ENCODE measurements at regions not wholly inside any gene's neighbourhood (a gene's known extent, or its start where the extent isn't known, plus 50 kb on each side); places are given as distances from the start of the nearest gene placed in this dataset.

DNA sequence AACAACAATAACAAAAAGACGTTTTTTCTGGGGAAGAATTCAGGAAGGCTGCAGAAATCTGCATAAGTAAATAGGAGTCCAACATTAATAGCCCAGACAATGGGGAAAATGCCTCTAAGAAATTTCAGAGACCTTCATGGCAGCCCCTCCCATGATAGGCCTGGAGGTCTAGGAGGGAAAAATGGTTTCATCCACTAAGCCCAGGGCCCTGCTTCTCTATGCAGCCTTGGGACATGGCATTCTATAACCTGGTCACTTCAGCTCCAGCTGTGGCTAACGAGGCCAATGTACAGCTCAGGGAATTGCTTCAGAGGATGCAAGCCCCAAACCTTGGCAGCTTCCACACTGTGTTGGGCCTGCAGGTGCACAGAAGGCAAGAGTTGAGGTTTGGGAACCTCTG lies 125.6 kb upstream of the GMNC start:
- no peaks in the 10 kb centered on the region for H3K9me3 ChIP-seq
- H3K9ac ChIP-seq (ENCODE audit: low read depth in 2 of 2, low read length in 2 of 2) = no peak overlapping the region
- intact Hi-C loops (cut with DNase I) = no loop called here
- no peak for DNase-seq
- H3K4me3 ChIP-seq = no peak overlapping the region
- TF ChIP-seq, protein P1, sequence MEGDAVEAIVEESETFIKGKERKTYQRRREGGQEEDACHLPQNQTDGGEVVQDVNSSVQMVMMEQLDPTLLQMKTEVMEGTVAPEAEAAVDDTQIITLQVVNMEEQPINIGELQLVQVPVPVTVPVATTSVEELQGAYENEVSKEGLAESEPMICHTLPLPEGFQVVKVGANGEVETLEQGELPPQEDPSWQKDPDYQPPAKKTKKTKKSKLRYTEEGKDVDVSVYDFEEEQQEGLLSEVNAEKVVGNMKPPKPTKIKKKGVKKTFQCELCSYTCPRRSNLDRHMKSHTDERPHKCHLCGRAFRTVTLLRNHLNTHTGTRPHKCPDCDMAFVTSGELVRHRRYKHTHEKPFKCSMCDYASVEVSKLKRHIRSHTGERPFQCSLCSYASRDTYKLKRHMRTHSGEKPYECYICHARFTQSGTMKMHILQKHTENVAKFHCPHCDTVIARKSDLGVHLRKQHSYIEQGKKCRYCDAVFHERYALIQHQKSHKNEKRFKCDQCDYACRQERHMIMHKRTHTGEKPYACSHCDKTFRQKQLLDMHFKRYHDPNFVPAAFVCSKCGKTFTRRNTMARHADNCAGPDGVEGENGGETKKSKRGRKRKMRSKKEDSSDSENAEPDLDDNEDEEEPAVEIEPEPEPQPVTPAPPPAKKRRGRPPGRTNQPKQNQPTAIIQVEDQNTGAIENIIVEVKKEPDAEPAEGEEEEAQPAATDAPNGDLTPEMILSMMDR (IDR thresholded peaks at IDR 0.05) = no peak
- no peak overlapping the region for H3K27ac ChIP-seq
- no peaks in the 10 kb centered on the region for H3K4me1 ChIP-seq
- no peaks in the 10 kb centered on the region for H3K36me3 ChIP-seq
- H3K27me3 ChIP-seq = no peaks in the 10 kb centered on the region

DNA sequence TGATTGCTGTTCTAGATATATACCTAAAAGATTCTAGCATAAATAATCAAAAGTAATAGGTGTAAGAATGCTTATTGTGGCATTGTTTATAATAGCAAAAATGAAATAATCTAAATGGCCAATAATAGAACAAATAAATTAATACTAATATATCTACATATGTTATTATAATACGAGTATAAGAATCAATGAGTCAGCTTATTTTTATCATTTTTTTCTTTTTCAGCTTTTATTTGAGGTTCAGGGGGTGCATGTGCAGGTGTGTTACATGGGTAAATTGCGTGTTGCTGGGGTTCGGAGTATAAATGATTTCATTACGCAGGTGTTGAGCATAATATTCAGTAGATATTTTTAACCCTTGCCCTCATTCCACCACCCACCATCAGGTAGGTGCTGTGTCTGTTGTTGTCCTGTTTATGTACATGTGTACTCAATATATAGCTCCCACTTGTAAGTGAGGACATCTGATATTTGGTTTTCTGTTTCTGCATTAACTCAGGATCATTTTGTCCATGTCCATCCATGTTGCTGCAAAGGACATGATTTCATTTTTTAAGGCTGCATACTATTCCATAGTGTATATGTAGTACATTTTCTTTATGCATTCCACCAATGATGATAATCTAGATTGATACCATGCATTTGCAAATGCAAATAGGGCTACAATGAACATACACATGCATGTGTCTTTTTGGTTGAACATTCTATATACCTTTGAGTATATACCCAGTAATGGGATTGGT lies 122.2 kb upstream of the GMNC start:
- H3K9ac ChIP-seq (ENCODE audit: low read depth in 2 of 2, low read length in 2 of 2) = no peak overlapping the region
- no peak for DNase-seq

DNA sequence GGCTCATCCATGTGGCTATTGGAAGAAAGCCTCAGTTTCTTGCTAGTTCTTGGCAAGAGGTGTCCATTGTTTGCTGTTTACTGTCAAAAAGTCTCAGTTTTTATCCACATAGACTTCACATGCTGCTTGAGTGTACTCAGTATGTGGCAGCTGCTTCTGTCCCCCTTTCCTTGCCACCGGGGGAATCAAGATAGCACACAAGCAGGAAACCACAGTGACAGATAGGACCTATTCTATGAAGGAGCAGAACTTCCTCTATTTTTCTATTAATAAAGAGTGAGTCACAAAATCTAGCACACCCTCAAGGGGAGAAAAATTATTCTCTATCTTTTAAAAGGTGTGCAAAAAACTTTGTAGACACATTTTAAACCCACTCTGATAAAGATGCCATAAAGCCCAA lies 121.4 kb upstream of the GMNC start:
- Histone ChIP-seq H3K9me3 (no peaks in the 10 kb centered on the region), H3K9ac (ENCODE audit: low read depth in 2 of 2, low read length in 2 of 2) (no peak overlapping the region), H3K36me3 (no peaks in the 10 kb centered on the region), H3K27me3 (no peaks in the 10 kb centered on the region), H3K4me1 (no peaks in the 10 kb centered on the region), H3K4me3 (no peak overlapping the region), H3K27ac (no peak overlapping the region)
- no peak for DNase-seq
- intact Hi-C loops (cut with DNase I) = no loop called here
- TF ChIP-seq, protein P1 (IDR thresholded peaks at IDR 0.05) = no peak

More for the DNA sequence above, 122.2 kb upstream of the GMNC start:
- Histone ChIP-seq H3K9me3 (no peaks in the 10 kb centered on the region), H3K27me3 (no peaks in the 10 kb centered on the region), H3K4me1 (no peaks in the 10 kb centered on the region), H3K36me3 (no peaks in the 10 kb centered on the region), H3K4me3 (no peak overlapping the region), H3K27ac (no peak overlapping the region)
- TF ChIP-seq, protein P1 (IDR thresholded peaks at IDR 0.05) = no peak
- intact Hi-C loops (cut with DNase I) = no loop called here

DNA sequence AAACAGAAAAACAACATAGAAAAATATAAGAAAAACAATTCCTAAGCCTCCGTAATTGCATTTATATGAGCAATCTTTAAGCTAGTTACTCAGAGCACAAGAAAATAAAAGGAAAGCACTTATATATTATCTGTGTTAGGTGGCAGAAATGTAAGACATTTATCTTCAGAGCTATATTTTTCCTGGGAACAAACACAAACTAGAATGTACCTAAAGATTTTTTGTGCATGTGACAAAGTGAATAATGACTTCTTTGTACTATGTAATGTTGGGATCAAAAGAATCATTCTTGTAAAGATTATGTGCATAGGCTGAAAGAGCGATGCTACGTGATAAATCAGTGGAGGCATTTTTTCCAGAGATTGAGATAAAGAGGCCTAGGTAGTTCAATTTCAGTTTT lies 111.3 kb upstream of the GMNC start:
- no peak overlapping the region for H3K27ac ChIP-seq
- H3K27me3 ChIP-seq = no peaks in the 10 kb centered on the region
- intact Hi-C loops (cut with DNase I) = no loop called here
- TF ChIP-seq, protein P1 (IDR thresholded peaks at IDR 0.05) = no peak
- no peaks in the 10 kb centered on the region for H3K36me3 ChIP-seq
- H3K4me3 ChIP-seq = no peak overlapping the region
- H3K9ac ChIP-seq (ENCODE audit: low read depth in 2 of 2, low read length in 2 of 2) = no peak overlapping the region
- no peak for DNase-seq
- H3K4me1 ChIP-seq = no peaks in the 10 kb centered on the region
- H3K9me3 ChIP-seq = no peaks in the 10 kb centered on the region

DNA sequence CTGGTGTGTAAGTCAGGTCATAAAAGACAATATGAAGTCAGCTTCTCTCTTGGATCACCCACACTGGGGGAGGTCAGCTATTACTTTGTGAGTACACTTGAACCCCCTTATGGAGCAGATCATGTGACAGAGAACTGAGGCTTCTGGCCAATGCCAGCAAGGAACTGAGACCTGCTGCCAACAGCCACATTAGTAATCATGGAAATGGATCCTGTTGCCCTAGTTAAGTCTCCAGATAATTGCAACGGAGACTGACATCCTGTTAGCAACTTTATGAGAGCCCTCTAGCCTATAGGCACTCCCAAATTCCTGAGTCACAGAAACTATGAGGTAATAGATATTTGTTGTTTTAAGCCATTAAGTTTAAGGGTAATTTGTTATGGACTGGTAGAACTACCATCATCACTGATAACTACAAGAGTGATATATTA lies 110.4 kb upstream of the GMNC start:
- TF ChIP-seq, protein P1 (IDR thresholded peaks at IDR 0.05) = no peak
- Histone ChIP-seq H3K4me3 (no peak overlapping the region), H3K27ac (no peak overlapping the region), H3K9ac (ENCODE audit: low read depth in 2 of 2, low read length in 2 of 2) (no peak overlapping the region), H3K4me1 (no peaks in the 10 kb centered on the region), H3K36me3 (no peaks in the 10 kb centered on the region), H3K27me3 (no peaks in the 10 kb centered on the region), H3K9me3 (no peaks in the 10 kb centered on the region)
- intact Hi-C loops (cut with DNase I) = no loop called here
- DNase-seq = no peak

Measured in colonic mucosa (tissue), 4 donors.